Stimulated activated CD4-positive, alpha-beta T cell treated with anti-CD3 and anti-CD28 coated beads, Interleukin-2, amount 100 ng/mL, for 24 hours (primary cell): ENCODE measurements at regions not wholly inside any gene's neighbourhood (a gene's known extent, or its start where the extent isn't known, plus 50 kb on each side); places are given as distances from the start of the nearest gene placed in this dataset.
"Not testable (repeated sequence)": the region's sequence is repeated elsewhere in the genome, so short reads cannot be mapped to it uniquely, and the experiment has no call there.

Source experiments
- DNase-seq, 2 donors: peaks; one replicate each; pipeline ENCODE4 v3.0.0-alpha.2; 2020

DNA sequence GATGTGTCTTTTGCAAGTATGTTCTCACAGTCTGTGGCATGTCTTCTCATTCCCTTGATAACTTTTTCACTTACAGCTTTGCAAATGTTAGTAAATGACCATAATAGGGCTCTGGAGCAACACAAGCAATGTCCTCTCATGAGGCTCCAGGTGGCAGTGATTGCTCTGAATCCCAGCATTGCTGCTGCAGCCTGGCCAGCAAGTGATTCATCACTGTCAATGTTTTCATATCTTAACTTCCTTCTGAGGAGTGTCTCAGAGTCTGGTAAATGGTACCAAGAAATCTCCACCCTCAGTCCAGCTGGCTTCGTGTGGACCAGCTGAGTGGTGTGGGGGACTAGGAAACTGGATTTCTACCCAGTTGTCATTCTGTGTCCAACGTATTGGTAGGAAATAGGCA lies 139.6 kb downstream of the MYLK4 start:
- DNase-seq, result no peak

DNA sequence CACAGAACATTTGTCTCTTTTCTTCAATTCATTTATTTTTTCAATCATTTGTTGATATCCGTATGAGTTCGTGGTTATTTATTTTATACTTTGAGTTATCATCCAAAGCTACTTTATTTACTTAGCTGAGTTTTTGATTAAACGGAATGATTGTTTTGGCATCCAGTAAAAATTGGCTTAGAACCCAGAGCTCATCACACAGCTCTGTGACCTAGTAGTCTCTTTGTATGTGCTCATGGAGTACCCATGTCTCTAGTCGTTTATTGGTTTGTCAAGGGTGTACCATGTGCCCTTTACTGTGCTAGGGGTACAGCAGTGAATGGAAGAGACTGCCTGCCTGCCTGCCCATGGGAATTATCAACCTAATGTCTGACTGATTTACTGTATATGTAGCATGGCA lies 142.2 kb downstream of the MYLK4 start:
- no peak for DNase-seq

GRCh38 chr6:2600363-2600762 lies 150.4 kb downstream of the MYLK4 start:
- DNase-seq, result no peak

GRCh38 chr6:2599817-2600216 lies 150.9 kb downstream of the MYLK4 start:
- no peak for DNase-seq

- DNase-seq, result no peak
Observed at GRCh38 chr6:2598867-2599266, 151.9 kb downstream of the MYLK4 start.

DNA sequence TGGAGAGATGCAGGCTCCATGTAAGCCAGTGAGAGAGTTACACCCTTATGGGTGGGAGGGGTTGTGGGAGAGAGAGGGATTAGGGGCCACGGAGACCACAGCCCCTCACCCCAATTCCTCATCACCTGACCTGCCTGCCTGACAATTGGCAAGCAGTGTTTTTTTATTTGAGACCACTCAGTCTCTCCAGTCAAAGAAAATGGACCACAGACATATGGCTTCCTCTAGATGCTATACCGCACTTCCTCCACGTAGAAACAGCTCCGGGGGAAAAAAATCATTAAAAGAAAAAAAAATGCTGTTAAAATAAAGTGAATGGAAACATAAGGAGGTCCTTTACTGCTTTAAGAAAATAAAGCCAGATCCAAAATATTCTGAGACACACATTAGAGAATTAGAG lies 152.7 kb downstream of the MYLK4 start:
- no peak for DNase-seq

DNA sequence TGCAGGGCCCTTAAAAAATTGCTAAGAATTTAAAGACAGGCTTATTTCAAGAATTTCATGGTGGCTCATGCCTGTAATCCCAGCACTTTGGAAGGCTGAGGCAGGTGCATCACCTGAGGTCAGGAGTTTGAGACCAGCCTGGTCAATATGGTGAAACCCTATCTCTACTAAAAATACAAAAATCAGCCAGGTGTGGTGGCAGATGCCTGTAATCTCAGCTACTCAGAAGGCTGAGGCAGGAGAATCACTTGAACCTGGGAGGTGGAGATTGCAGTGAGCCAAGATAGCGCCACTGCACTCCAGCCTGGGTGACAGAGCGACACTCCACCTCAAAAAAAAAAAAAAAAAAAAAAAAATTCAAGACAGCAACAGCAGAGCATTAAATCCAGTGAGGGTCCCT lies 153.3 kb downstream of the MYLK4 start:
- not testable (repeated sequence) for DNase-seq

GRCh38 chr6:2596222-2596621 lies 154.5 kb downstream of the MYLK4 start:
- DNase-seq, result peak in 1 of 2 donors; percentile 5

- DNase-seq, result no peak
Observed at GRCh38 chr6:2594868-2595267, 155.9 kb downstream of the MYLK4 start.

DNA sequence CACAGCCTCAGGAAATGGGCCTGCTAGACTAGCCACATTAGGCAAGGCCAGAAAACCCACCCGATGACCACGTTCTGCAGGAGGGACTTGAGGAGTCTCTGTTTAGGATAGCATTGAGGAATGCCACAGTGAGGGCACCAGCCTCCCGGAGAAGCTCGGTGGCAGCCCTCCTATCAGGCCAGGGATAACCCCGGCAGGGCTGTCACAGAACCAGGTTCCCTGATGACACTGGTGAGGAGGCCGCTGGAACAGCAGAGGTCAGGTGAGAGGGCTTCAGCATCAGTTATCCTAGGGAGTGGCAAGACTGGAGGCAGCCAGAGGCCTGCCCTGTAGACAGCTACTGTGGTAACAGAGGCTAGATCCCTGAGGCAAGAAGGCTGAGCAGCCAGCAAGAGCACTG lies 157.6 kb downstream of the MYLK4 start:
- no peak for DNase-seq

GRCh38 chr6:2589171-2589661 lies 161.5 kb downstream of the MYLK4 start:
- DNase-seq, result no peak

DNA sequence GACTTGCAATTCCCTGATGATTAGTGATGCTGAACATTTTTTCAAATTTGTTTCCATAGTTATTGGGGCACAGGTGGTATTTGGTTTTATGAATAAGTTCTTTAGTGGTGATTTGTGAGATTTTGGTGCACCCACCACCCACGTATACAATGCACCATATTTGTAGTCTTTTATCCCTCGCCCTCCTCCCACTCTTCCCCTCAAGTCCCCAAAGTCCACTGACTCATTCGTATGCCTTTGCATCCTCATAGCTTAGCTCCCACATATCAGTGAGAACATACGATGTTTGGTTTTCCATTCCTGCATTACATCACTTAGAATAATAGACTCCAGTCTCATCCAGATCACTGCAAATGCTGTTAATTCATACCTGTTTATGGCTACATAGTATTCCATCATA lies 167.3 kb downstream of the MYLK4 start:
- DNase-seq, result no peak

DNA sequence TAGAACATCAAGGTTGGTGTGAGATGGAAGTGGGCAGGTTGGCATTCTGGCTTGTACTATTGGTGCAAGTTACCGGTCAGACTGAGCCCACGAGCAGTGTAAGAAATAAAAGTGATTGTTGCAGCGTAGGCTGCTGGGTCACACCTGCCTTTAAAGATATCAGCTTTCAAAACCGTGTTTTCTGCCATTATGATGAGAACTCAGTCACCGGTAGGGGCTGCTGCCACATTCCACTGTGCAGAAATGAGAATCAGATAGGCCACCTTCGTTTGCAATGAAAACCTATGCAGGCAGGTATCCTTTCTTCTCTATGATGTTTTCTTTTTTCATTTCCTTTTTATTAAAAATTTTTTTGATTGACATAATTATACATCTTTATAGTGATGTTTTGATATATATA lies 168.5 kb downstream of the MYLK4 start:
- DNase-seq, result no peak

DNA sequence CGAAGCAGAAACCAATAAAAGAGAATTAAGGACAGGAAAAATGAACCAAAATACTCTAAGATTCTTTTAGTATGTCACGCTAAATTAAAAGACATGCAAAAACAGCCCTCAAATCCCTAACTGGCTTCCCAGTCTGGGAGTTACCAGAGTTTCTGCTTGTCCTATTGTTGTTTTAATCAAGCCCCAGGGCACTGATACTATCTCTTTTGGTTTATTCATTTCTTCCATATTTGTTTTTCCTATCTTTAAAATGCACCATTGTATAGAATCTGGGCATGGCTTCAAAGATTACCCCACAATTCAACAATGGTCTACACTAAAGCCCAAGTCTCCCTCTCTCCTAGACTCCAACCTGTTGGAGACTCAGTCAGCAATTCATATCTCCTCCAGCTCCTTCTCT lies 169.1 kb downstream of the MYLK4 start:
- no peak for DNase-seq

GRCh38 chr6:2581011-2581410 lies 169.7 kb downstream of the MYLK4 start:
- DNase-seq, result no peak

GRCh38 chr6:2579804-2580570 lies 170.7 kb downstream of the MYLK4 start:
- DNase-seq, result no peak

GRCh38 chr6:2579241-2579761 lies 171.4 kb downstream of the MYLK4 start:
- DNase-seq, result no peak

DNA sequence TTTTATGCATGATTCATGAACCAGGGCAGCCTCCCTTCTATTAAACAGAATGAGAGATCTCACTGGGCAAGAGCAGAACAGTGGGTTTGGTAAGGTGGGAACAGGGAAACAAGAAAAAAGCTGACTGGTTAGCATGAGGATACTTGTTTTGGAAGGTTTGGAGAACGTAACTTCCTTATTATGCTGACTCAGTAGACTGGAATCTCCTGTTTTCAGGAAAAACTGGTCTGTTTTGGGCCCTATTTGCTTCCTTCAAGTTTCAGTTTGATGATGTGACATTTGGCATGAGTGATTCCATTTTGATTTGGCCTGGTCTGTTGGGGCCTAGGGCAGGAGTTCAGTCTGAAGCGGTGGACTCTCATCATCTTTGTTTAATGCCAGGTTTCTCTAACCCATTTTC lies 172.0 kb downstream of the MYLK4 start:
- no peak for DNase-seq

DNA sequence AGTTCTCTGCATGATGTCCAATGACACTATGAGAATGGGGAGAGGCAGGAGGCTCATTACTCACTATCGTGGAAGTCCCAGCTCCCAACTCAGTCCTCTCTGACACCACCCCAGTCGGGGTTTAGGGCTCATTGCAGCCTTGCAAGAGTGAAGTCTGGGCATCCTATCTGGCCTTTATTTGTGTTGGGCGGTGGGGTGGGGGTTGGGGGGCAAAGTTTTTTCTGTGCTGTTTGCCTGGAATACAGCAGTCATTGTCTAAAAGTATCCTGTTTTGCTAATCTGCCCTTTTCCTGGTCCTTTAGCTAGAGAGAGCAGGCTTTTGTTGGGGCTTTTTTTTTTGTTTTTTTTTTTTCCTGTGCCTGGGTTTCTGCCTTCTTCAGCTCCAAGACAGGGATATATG lies 174.2 kb downstream of the MYLK4 start:
- no peak for DNase-seq

GRCh38 chr6:2575236-2575635 lies 175.5 kb downstream of the MYLK4 start:
- DNase-seq, result no peak

DNA sequence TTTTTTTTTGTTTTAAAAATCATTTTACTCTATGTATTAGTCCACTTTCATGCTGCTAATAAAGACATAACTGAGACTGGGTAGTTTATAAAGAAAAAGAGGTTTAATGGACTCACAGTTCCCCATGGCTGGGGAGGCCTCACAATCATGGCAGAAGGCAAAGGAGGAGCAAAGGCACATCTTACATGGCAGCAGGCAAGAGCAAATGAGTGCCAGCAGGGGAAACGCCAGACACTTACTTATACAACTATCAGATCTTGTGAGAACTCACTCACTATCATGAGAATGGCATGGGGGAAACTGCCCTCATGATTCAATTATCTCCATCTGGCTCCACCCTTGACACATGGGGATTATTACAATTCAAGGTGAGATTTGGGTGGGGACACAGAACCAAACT lies 181.3 kb downstream of the MYLK4 start:
- DNase-seq, result not testable (repeated sequence)

DNA sequence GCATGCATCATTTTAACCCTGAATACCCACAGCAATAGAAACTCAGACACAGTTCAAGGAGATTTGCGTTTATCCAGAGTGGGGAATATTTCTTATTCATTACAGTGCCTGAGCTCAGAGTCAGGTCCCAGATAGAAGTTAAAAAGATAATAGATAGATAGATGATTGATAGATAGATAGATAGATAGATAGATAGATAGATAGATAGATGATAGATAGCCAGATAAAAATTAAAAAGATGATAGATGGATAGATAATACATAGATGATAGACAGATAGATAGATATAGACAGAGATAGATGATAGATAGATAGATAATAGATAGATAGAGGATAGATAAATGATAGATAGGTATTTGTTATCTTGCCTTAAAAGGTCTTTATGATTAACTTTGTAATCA lies 184.7 kb downstream of the MYLK4 start:
- DNase-seq, result no peak

DNA sequence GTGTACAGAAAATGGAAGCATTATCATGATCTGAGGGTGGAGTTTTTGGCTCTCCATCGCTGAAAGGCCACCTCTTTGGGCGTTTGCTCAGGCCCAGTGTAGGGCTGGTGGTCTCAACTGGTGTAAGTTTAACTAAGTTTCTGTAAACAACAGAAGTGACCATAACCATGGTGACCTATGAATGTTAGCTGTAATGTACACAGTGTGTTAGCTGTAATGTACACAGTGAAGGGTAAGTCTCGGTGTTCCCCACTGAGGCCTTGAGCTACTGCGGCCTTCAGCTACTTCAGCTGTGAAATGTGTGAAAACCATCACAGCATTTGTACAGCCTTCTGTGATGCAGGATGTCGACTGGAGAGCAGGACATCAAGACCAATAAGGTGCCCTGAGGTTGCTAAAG lies 185.2 kb downstream of the MYLK4 start:
- DNase-seq, result no peak

DNA sequence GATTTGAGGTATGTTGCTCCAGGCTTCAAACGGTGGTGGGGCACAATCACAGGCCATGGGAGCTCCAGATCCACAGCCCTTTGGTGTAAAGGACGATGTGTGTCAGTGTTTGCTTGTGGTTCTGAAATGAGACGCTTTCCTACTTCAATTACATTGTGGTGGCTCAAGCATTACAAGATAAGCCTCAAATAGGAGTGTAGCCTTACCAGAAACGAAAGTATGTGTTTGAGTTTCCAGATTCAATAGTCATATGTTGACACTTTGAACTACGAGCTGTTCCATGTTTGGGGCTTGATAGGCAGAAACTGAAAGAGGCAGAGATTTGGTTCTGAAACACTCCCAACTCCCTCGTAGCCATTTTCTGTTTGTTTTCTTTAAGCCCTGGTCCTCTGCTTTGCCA lies 187.1 kb downstream of the MYLK4 start:
- DNase-seq, result peak in 1 of 2 donors; percentile 10
